K562 (cell line): ENCODE measurements at regions not wholly inside any gene's neighbourhood (a gene's known extent, or its start where the extent isn't known, plus 50 kb on each side); places are given as distances from the start of the nearest gene placed in this dataset.
A peak's percentile ranks its signal among the peaks of the same experiment; 100 is the strongest.

Experiments
- ARID1B ChIP-seq: fragments of 450-650 bp; IDR thresholded peaks from 2 replicates; pipeline ENCODE4 v1.6.1; 2016; ENCODE audit warnings: antibody characterized with exemption, mild to moderate bottlenecking, inconsistent platforms
- CBFA2T3 ChIP-seq: fragments of 450-650 bp; IDR thresholded peaks from 2 replicates; pipeline ENCODE4 v1.6.1; 2017
- EP300 ChIP-seq: IDR thresholded peaks from 2 replicates; pipeline ENCODE4 v1.6.1; 2012; ENCODE audit warnings: low read length, improper control_type of control experiment
- MED1 ChIP-seq: sonication (generic); formaldehyde crosslinking; IDR thresholded peaks from 2 replicates; pipeline ENCODE4 v1.8.1; 2023; ENCODE audit warnings: missing genetic modification reagents, borderline replicate concordance
- TAL1 ChIP-seq: fragments of 450-650 bp; IDR thresholded peaks from 2 replicates; pipeline ENCODE4 v1.6.1; 2016; ENCODE audit warnings: mild to moderate bottlenecking
- TCF3 ChIP-seq: sonication (generic); formaldehyde crosslinking; IDR thresholded peaks from 2 replicates; pipeline ENCODE4 v1.4.0; 2020; ENCODE audit warnings: mild to moderate bottlenecking, missing genetic modification reagents
- THRAP3 ChIP-seq: fragments of 450-650 bp; IDR thresholded peaks from 2 replicates; pipeline ENCODE4 v1.6.1; 2016; ENCODE audit warnings: mild to moderate bottlenecking, inconsistent platforms, borderline replicate concordance
- ZFP91 ChIP-seq: sonication (generic); formaldehyde crosslinking; IDR thresholded peaks from 2 replicates; pipeline ENCODE4 v1.8.0; 2022; ENCODE audit warnings: mild to moderate bottlenecking, missing genetic modification reagents
- TF ChIP-seq, protein P1 (sequence below), 2 experiments: IDR thresholded peaks in 1 of 2; conservative IDR thresholded peaks in 1 of 2; 2 replicates each; pipeline ENCODE4 v1.6.1; 2016; ENCODE audit warnings: low read depth in 2 of 2, mild to moderate bottlenecking in 1 of 2, missing compliant biosample characterization in 1 of 2, missing genetic modification characterization in 1 of 2, moderate library complexity in 1 of 2

DNA sequence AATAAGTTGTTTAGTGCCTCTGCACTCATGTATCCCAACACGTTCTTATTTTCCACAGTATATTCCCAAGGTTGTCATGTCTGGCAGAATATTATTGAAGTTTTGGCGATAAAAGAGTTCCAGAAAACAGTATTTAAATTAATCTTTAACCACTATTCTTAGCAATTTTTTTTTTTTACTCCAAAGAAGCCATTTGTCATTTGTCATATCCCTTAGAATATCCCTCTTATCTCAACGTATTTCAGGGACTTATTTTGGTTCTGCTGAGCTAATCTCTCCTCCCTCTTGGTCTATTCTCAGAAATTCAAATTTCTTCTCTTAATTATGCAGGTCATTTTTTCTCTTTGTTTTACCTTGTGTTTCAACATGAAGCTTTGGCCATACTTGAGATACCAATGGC lies 643.4 kb downstream of the ANKRD7 start (continued):
- TF ChIP-seq ZFP91 (CRISPR knock-in tag) = no peak
- TF ChIP-seq, protein P1, sequence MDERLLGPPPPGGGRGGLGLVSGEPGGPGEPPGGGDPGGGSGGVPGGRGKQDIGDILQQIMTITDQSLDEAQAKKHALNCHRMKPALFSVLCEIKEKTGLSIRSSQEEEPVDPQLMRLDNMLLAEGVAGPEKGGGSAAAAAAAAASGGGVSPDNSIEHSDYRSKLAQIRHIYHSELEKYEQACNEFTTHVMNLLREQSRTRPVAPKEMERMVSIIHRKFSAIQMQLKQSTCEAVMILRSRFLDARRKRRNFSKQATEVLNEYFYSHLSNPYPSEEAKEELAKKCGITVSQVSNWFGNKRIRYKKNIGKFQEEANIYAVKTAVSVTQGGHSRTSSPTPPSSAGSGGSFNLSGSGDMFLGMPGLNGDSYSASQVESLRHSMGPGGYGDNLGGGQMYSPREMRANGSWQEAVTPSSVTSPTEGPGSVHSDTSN (CRISPR knock-in tag; IDR thresholded peaks at IDR 0.05; ENCODE audit: low read depth) = no peak
- TF ChIP-seq, protein P1 (tag; conservative IDR thresholded peaks at IDR 0.05; ENCODE audit: low read depth) = peak; percentile 53
- TF ChIP-seq CBFA2T3 = peak; percentile 40; the same call in 1 of the 2 replicates
- no peak for TF ChIP-seq MED1 (CRISPR knock-in tag)
- peak; percentile 28; the same call in 1 of the 2 replicates for TF ChIP-seq ARID1B
- no peak for TF ChIP-seq THRAP3
- TF ChIP-seq TCF3 (CRISPR knock-in tag) = peak; percentile 62
- TF ChIP-seq EP300 = 0 out of 2 replicates have a peak, but pooled peaks have one; percentile 15
- peak; percentile 16; the same call in 1 of the 2 replicates for TF ChIP-seq TAL1
